GM12873 (cell line): ENCODE measurements at regions not wholly inside any gene's neighbourhood (a gene's known extent, or its start where the extent isn't known, plus 50 kb on each side); places are given as distances from the start of the nearest gene placed in this dataset.

Source experiments
- CTCF ChIP-seq: IDR thresholded peaks from 2 replicates; pipeline ENCODE4 v1.5.1; 2012; ENCODE audit warnings: low read depth, mild to moderate bottlenecking, moderate library complexity, low read length, control low read depth; ENCODE audit not compliant: insufficient read depth; ENCODE audit errors: missing control alignments

- TF ChIP-seq CTCF, result no peak
Measured at GRCh38 chr7:25596443-25596842, 368.2 kb upstream of the NPVF start.

GRCh38 chr7:25597946-25598345 lies 369.7 kb upstream of the NPVF start:
- no peak for TF ChIP-seq CTCF

GRCh38 chr7:25598765-25599164 lies 370.5 kb upstream of the NPVF start:
- no peak for TF ChIP-seq CTCF

GRCh38 chr7:25600262-25600920 lies 372.1 kb upstream of the NPVF start:
- no peak for TF ChIP-seq CTCF

- TF ChIP-seq CTCF, result no peak
Measured at GRCh38 chr7:25611196-25611595, 382.9 kb upstream of the NPVF start.

GRCh38 chr7:25613912-25614311 lies 385.6 kb upstream of the NPVF start:
- no peak for TF ChIP-seq CTCF

GRCh38 chr7:25614415-25614814 lies 386.1 kb upstream of the NPVF start:
- TF ChIP-seq CTCF, result no peak
